ENCODE measurements at regions not wholly inside any gene's neighbourhood (a gene's known extent, or its start where the extent isn't known, plus 50 kb on each side); places are given as distances from the start of the nearest gene placed in this dataset.

DNA sequence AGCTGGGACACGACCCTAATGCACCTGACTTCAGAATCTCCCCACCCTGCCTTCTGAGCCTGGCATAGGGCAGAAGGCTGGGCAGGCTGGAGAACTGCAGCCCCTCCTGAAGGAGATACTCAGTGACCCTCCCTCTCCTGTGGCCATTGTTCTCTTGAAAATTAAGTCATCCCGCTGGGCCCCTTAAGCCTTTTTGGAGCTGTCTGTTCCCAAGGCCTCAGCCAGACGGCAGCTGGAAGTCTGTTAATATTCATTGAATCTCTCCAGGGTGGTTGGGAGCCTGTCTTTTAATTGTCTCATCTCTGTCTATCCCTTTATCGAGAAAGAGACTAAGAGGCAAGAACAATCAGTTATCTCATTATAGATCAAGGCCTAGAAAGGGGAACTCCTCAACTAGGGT is 118.1 kb upstream of the PCBD1 start:
- Mint-ChIP-seq H3K4me1 (ENCODE audit: unreplicated experiment) (no peaks in the 10 kb centered on the region), H3K36me3 (ENCODE audit: low read depth, unreplicated experiment) (peaks cover 8% of the 10 kb centered on the region), H3K27ac (ENCODE audit: unreplicated experiment) (no peak overlapping the region), H3K27me3 (ENCODE audit: unreplicated experiment) (peaks cover 16% of the 10 kb centered on the region), H3K4me3 (ENCODE audit: unreplicated experiment) (no peak overlapping the region), H3K9me3 (ENCODE audit: unreplicated experiment) (no peaks in the 10 kb centered on the region)
- no peak for DNase-seq (ENCODE audit: low spot score)
- TF ChIP-seq, protein P1, sequence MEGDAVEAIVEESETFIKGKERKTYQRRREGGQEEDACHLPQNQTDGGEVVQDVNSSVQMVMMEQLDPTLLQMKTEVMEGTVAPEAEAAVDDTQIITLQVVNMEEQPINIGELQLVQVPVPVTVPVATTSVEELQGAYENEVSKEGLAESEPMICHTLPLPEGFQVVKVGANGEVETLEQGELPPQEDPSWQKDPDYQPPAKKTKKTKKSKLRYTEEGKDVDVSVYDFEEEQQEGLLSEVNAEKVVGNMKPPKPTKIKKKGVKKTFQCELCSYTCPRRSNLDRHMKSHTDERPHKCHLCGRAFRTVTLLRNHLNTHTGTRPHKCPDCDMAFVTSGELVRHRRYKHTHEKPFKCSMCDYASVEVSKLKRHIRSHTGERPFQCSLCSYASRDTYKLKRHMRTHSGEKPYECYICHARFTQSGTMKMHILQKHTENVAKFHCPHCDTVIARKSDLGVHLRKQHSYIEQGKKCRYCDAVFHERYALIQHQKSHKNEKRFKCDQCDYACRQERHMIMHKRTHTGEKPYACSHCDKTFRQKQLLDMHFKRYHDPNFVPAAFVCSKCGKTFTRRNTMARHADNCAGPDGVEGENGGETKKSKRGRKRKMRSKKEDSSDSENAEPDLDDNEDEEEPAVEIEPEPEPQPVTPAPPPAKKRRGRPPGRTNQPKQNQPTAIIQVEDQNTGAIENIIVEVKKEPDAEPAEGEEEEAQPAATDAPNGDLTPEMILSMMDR (IDR thresholded peaks at IDR 0.05; ENCODE audit: unreplicated experiment) = no peak

DNA sequence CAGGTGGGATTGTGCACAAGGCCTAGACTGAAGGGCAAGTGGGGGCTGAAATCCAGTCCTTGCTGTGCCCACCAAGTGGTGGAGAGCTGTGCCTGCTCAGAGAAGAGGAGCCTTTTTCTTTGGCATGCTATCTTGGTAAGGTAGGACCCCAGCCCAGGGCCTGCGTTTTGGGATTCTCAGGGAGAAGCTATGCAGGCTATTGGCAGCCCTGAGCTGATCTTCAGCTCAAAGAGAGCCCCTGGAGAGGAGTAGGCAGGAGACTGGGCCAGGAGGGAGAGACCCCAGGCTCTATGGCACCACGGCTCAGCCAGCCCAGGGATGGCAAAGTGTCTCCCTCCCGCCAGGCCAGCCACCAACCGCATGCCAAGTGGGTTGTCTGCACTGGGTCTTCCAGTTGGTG is 119.2 kb upstream of the PCBD1 start:
- Mint-ChIP-seq H3K4me3 (ENCODE audit: unreplicated experiment) (no peak overlapping the region), H3K9me3 (ENCODE audit: unreplicated experiment) (no peaks in the 10 kb centered on the region), H3K4me1 (ENCODE audit: unreplicated experiment) (no peaks in the 10 kb centered on the region), H3K27ac (ENCODE audit: unreplicated experiment) (no peak overlapping the region), H3K36me3 (ENCODE audit: low read depth, unreplicated experiment) (peaks cover 6% of the 10 kb centered on the region), H3K27me3 (ENCODE audit: unreplicated experiment) (peaks cover 15% of the 10 kb centered on the region)
- no peak for DNase-seq (ENCODE audit: low spot score)
- TF ChIP-seq, protein P1 (IDR thresholded peaks at IDR 0.05; ENCODE audit: unreplicated experiment) = no peak

DNA sequence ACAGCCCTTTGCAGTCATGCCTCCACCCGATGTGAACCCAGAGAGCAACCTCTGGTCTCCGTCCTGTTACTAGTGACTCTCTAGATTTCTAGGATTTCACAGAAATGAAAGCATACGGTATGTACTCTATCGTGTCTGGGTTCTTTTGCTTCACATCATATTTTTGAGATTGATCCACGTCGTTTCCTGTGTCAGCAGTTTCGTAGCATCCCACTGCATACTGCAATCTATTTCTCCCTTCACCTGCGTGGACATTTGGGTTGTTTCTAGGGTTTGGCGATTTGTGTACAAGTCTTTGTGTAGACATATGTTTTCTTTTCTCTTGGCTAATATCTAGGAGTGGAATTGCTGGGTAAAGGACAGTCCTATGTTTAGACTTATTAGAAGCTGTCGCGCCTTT is 119.8 kb upstream of the PCBD1 start:
- DNase-seq (ENCODE audit: low spot score) = no peak
- peaks cover 11% of the 10 kb centered on the region for H3K27me3 Mint-ChIP-seq (ENCODE audit: unreplicated experiment)
- H3K9me3 Mint-ChIP-seq (ENCODE audit: unreplicated experiment) = no peaks in the 10 kb centered on the region
- TF ChIP-seq, protein P1 (IDR thresholded peaks at IDR 0.05; ENCODE audit: unreplicated experiment) = no peak
- H3K4me1 Mint-ChIP-seq (ENCODE audit: unreplicated experiment) = no peaks in the 10 kb centered on the region
- H3K4me3 Mint-ChIP-seq (ENCODE audit: unreplicated experiment) = no peak overlapping the region
- peaks cover 4% of the 10 kb centered on the region for H3K36me3 Mint-ChIP-seq (ENCODE audit: low read depth, unreplicated experiment)
- H3K27ac Mint-ChIP-seq (ENCODE audit: unreplicated experiment) = no peak overlapping the region

DNA sequence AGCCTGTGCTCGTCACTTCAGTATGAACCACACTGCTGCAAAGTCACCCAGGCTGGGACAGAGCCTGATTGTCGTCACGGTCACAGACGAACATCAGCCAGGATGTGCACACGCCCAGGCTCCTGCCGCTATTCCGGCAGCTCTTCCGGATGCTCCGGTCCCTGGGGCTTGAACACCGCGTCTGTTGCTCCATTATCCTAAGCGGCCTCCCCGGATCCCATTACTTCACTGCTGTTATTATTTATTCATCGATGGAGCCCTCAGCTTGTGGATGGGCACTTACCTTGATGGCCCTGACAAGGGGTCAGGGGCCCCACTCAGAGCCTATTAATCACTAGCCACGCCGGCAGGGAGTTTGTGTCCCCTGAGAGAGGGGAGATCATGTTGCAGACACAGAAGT is 120.8 kb upstream of the PCBD1 start:
- Mint-ChIP-seq H3K9me3 (ENCODE audit: unreplicated experiment) (no peaks in the 10 kb centered on the region), H3K36me3 (ENCODE audit: low read depth, unreplicated experiment) (peaks cover 4% of the 10 kb centered on the region), H3K4me1 (ENCODE audit: unreplicated experiment) (no peaks in the 10 kb centered on the region), H3K27me3 (ENCODE audit: unreplicated experiment) (peaks cover 9% of the 10 kb centered on the region), H3K27ac (ENCODE audit: unreplicated experiment) (no peak overlapping the region), H3K4me3 (ENCODE audit: unreplicated experiment) (no peak overlapping the region)
- no peak for DNase-seq (ENCODE audit: low spot score)
- TF ChIP-seq, protein P1 (IDR thresholded peaks at IDR 0.05; ENCODE audit: unreplicated experiment) = no peak

DNA sequence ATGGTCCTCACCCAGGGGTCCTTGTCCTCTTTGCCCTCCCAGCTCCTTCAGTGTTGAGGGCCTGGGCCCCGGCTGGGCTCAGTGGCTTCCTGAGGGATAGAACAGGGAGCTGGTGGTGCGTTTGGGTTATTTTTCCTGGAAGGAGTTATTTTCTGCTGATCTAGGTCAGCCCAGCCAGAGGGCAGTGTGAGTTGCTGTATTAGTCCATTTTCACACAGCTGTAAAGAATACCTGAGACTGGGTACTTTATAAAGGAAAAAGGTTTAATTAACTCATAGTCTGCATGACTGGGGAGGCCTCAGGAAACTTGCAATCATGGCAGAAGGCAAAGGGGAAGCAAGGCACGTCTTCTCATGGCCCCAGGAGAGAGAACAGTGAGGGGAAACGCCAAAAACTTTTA is 122.4 kb upstream of the PCBD1 start:
- H3K9me3 Mint-ChIP-seq (ENCODE audit: unreplicated experiment) = no peaks in the 10 kb centered on the region
- TF ChIP-seq, protein P1 (IDR thresholded peaks at IDR 0.05; ENCODE audit: unreplicated experiment) = no peak
- peaks cover 4% of the 10 kb centered on the region for H3K36me3 Mint-ChIP-seq (ENCODE audit: low read depth, unreplicated experiment)
- H3K4me3 Mint-ChIP-seq (ENCODE audit: unreplicated experiment) = no peak overlapping the region
- H3K4me1 Mint-ChIP-seq (ENCODE audit: unreplicated experiment) = peaks cover 5% of the 10 kb centered on the region
- no peak for DNase-seq (ENCODE audit: low spot score)
- H3K27ac Mint-ChIP-seq (ENCODE audit: unreplicated experiment) = no peak overlapping the region
- H3K27me3 Mint-ChIP-seq (ENCODE audit: unreplicated experiment) = peaks cover 7% of the 10 kb centered on the region
